ENCODE measurements at regions not wholly inside any gene's neighbourhood (a gene's known extent, or its start where the extent isn't known, plus 50 kb on each side); places are given as distances from the start of the nearest gene placed in this dataset.
"Not testable (repeated sequence)": the region's sequence is repeated elsewhere in the genome, so short reads cannot be mapped to it uniquely, and the experiment has no call there.

DNA sequence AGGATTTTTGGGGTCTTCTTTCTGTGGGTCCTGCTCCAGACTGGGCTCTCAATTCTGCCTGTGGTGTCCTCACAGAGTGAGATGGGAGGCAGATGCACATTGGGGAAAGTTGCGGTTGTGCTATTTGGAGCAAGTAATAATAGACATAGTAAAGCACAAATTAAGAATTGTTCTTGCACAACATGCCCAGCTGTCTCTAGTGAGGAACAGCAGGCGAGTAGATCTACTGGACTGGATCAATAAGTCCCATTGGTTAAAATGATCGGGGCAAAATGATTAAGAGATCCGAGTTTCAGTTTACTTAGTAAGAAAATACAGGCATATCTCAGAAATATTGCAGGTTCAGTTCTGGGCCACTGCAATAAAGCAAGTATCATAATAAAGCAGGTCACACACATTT lies 448.3 kb upstream of the PROX1 start:
- TF ChIP-seq, protein P1, sequence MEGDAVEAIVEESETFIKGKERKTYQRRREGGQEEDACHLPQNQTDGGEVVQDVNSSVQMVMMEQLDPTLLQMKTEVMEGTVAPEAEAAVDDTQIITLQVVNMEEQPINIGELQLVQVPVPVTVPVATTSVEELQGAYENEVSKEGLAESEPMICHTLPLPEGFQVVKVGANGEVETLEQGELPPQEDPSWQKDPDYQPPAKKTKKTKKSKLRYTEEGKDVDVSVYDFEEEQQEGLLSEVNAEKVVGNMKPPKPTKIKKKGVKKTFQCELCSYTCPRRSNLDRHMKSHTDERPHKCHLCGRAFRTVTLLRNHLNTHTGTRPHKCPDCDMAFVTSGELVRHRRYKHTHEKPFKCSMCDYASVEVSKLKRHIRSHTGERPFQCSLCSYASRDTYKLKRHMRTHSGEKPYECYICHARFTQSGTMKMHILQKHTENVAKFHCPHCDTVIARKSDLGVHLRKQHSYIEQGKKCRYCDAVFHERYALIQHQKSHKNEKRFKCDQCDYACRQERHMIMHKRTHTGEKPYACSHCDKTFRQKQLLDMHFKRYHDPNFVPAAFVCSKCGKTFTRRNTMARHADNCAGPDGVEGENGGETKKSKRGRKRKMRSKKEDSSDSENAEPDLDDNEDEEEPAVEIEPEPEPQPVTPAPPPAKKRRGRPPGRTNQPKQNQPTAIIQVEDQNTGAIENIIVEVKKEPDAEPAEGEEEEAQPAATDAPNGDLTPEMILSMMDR (IDR thresholded peaks at IDR 0.05; ENCODE audit: unreplicated experiment) = no peak
- CTCF ChIA-PET = no interaction called here
- Mint-ChIP-seq H3K36me3 (ENCODE audit: insufficient read depth, unreplicated experiment) (no peaks in the 10 kb centered on the region), H3K4me3 (ENCODE audit: unreplicated experiment) (no peak overlapping the region), H3K9me3 (ENCODE audit: unreplicated experiment) (peaks cover 7% of the 10 kb centered on the region), H3K4me1 (ENCODE audit: insufficient read depth, unreplicated experiment) (no peaks in the 10 kb centered on the region), H3K27ac (ENCODE audit: low read depth, unreplicated experiment) (no peak overlapping the region), H3K27me3 (ENCODE audit: insufficient read depth, unreplicated experiment) (no peaks in the 10 kb centered on the region)
- POLR2A ChIA-PET = no interaction called here
- BruUV-seq (replicated peaks) = no TSS peak
- no peak for DNase-seq (ENCODE audit: unreplicated experiment)
- intact Hi-C loops (cut with micrococcal nuclease) = no loop called here

DNA sequence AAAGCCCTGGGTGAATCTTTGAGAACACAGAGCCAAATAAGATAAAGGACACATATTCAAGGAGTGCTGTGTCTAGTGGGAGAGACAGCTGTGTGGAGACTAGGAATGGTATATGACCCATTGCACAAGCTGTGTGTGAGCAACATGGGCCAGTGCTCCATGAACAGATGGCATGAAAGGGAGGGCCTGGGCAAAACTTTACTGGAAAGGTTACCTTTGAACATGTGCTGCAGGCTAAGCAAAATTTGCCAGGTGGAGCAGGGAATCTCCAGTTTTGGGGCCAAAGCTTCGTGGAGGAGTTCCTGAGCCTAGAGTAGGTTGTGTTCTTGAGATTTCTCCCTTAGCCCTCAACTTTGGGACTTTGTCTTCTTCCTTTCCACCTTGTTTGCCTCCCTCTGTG lies 446.1 kb upstream of the PROX1 start:
- no peak overlapping the region for H3K4me3 Mint-ChIP-seq (ENCODE audit: unreplicated experiment)
- peaks cover 7% of the 10 kb centered on the region for H3K9me3 Mint-ChIP-seq (ENCODE audit: unreplicated experiment)
- H3K36me3 Mint-ChIP-seq (ENCODE audit: insufficient read depth, unreplicated experiment) = no peaks in the 10 kb centered on the region
- ChIA-PET POLR2A (no interaction called here), CTCF (interaction anchor here (0.5 to 1.1 kb wide), 3 partner anchors 12 to 759 kb away, joined by 3 read pairs; no protein-coding TSS in a partner anchor)
- H3K4me1 Mint-ChIP-seq (ENCODE audit: insufficient read depth, unreplicated experiment) = no peaks in the 10 kb centered on the region
- TF ChIP-seq, protein P1 (IDR thresholded peaks at IDR 0.05; ENCODE audit: unreplicated experiment) = no peak
- no peak overlapping the region for H3K27ac Mint-ChIP-seq (ENCODE audit: low read depth, unreplicated experiment)
- H3K27me3 Mint-ChIP-seq (ENCODE audit: insufficient read depth, unreplicated experiment) = no peaks in the 10 kb centered on the region
- intact Hi-C loops (cut with micrococcal nuclease) = no loop called here
- no peak for DNase-seq (ENCODE audit: unreplicated experiment)
- BruUV-seq (replicated peaks) = no TSS peak

DNA sequence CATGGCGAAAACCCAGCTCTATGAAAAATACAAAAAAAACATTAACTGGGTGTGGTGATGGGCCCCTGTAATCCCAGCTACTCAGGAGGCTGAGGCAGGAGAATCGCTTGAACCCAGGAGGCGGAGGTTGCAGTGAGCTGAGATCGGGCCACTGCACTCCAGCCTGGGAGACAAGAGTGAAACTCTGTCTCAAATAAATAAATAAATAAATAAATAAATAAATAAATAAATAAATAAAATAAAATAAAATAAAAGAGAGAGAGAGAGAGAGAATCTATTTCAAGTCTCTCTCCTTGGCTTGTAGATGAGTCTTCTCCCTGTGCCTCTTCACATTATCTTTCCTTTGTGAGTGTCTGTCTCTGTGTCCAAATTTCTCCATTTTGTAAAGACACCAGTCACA lies 442.6 kb upstream of the PROX1 start:
- H3K27me3 Mint-ChIP-seq (ENCODE audit: insufficient read depth, unreplicated experiment); intact Hi-C loops (cut with micrococcal nuclease); H3K4me1 Mint-ChIP-seq (ENCODE audit: insufficient read depth, unreplicated experiment): not testable (repeated sequence)

DNA sequence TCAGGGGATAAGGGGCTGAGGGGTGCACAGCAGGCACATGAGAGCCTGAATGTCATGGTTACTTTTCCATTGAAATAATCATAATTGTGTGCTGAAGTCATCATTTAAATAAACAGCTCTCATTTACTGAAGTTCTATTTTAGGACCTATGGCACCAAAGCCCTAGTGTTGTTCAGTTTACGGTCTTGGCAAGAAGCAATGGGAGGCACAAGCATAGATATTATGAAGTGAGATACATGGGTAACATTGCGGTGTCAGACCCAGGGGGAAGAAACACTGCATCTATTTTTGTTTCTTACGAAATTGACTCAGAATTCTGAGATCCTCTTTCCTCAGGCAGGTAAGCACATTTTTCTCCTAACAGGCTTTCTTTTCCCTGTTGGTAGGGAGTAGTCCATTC lies 437.8 kb upstream of the PROX1 start:
- no peak for DNase-seq (ENCODE audit: unreplicated experiment)
- POLR2A ChIA-PET = no interaction called here
- CTCF ChIA-PET = interaction anchor here (0.7 to 1.0 kb wide), 2 partner anchors 14 to 966 kb away, joined by 3 read pairs; no protein-coding TSS in a partner anchor
- Mint-ChIP-seq H3K4me1 (ENCODE audit: insufficient read depth, unreplicated experiment) (no peaks in the 10 kb centered on the region), H3K27me3 (ENCODE audit: insufficient read depth, unreplicated experiment) (no peaks in the 10 kb centered on the region), H3K9me3 (ENCODE audit: unreplicated experiment) (no peaks in the 10 kb centered on the region), H3K27ac (ENCODE audit: low read depth, unreplicated experiment) (no peak overlapping the region), H3K36me3 (ENCODE audit: insufficient read depth, unreplicated experiment) (no peaks in the 10 kb centered on the region), H3K4me3 (ENCODE audit: unreplicated experiment) (no peak overlapping the region)
- intact Hi-C loops (cut with micrococcal nuclease) = no loop called here
- TF ChIP-seq, protein P1 (IDR thresholded peaks at IDR 0.05; ENCODE audit: unreplicated experiment) = no peak
- BruUV-seq (replicated peaks) = no TSS peak

More for the DNA sequence above, 442.6 kb upstream of the PROX1 start:
- CTCF ChIA-PET = interaction anchor here (0.5 to 0.8 kb wide), 3 partner anchors 15 to 304 kb away, joined by 3 to 5 read pairs (median 3); no protein-coding TSS in a partner anchor
- H3K4me3 Mint-ChIP-seq (ENCODE audit: unreplicated experiment); DNase-seq (ENCODE audit: unreplicated experiment); H3K9me3 Mint-ChIP-seq (ENCODE audit: unreplicated experiment); H3K36me3 Mint-ChIP-seq (ENCODE audit: insufficient read depth, unreplicated experiment); POLR2A ChIA-PET; H3K27ac Mint-ChIP-seq (ENCODE audit: low read depth, unreplicated experiment); BruUV-seq (replicated peaks): not testable (repeated sequence)

DNA sequence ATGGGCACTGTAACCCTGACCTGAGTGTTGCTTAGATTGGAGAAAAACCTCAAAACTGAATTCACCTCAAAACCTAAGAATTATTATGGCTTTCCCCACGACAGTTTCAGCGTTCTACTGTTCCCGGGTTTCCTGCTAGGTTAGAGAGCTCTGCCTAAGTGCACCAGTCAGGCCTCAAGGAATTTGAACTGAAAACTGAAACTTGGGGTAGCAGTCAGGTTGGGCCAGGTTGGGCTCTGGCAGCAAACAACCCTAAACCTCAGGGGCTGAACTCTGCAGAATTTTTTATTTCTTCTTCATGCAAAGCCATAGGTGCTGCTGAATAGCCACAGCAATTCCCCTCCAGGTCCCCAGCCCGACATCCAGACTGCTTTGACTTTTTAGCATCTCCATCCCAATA lies 437.0 kb upstream of the PROX1 start:
- no peak for DNase-seq (ENCODE audit: unreplicated experiment)
- Mint-ChIP-seq H3K27ac (ENCODE audit: low read depth, unreplicated experiment) (no peak overlapping the region), H3K4me3 (ENCODE audit: unreplicated experiment) (no peak overlapping the region), H3K36me3 (ENCODE audit: insufficient read depth, unreplicated experiment) (no peaks in the 10 kb centered on the region), H3K9me3 (ENCODE audit: unreplicated experiment) (no peaks in the 10 kb centered on the region), H3K27me3 (ENCODE audit: insufficient read depth, unreplicated experiment) (no peaks in the 10 kb centered on the region), H3K4me1 (ENCODE audit: insufficient read depth, unreplicated experiment) (no peaks in the 10 kb centered on the region)
- POLR2A ChIA-PET = no interaction called here
- no TSS peak for BruUV-seq (replicated peaks)
- CTCF ChIA-PET = interaction anchor here (0.6 to 0.7 kb wide), 3 partner anchors 78 to 965 kb away, joined by 3 read pairs; no protein-coding TSS in a partner anchor
- intact Hi-C loops (cut with micrococcal nuclease) = no loop called here
- TF ChIP-seq, protein P1 (IDR thresholded peaks at IDR 0.05; ENCODE audit: unreplicated experiment) = no peak

Data from MCF 10A (cell line).